C4-2B (cell line): ENCODE measurements at regions not wholly inside any gene's neighbourhood (a gene's known extent, or its start where the extent isn't known, plus 50 kb on each side); places are given as distances from the start of the nearest gene placed in this dataset.

Experiments
- H3K27ac ChIP-seq: fragments of 450-650 bp; 2 replicates; pipeline ENCODE4 v1.5.1; 2017
- CTCF ChIP-seq: fragments of 450-650 bp; conservative IDR thresholded peaks from 2 replicates; pipeline ENCODE4 v1.5.1; 2017; ENCODE audit warnings: mild to moderate bottlenecking
- ZFX ChIP-seq: fragments of 450-650 bp; IDR thresholded peaks from 2 replicates; pipeline ENCODE4 v1.6.1; 2017

GRCh38 chr7:24063721-24064120 lies 220.3 kb upstream of the NPY start:
- TF ChIP-seq ZFX, result no peak
- TF ChIP-seq CTCF, result no peak
- no peak overlapping the region for H3K27ac ChIP-seq

- H3K27ac ChIP-seq, result no peak overlapping the region
- TF ChIP-seq CTCF (no peak), ZFX (no peak)
These were observed 214.2 kb upstream of the NPY start for GRCh38 chr7:24069751-24070150.

- no peak overlapping the region for H3K27ac ChIP-seq
- no peak for TF ChIP-seq ZFX
- TF ChIP-seq CTCF, result no peak
These were observed 210.2 kb upstream of the NPY start for GRCh38 chr7:24073651-24074420.

- TF ChIP-seq ZFX (no peak), CTCF (no peak)
- no peak overlapping the region for H3K27ac ChIP-seq
These were observed 208.6 kb upstream of the NPY start for GRCh38 chr7:24075426-24075810.

- H3K27ac ChIP-seq, result no peak overlapping the region
- no peak for TF ChIP-seq CTCF
- no peak for TF ChIP-seq ZFX
These were observed 201.2 kb upstream of the NPY start for GRCh38 chr7:24082826-24083225.

GRCh38 chr7:24102988-24103387 lies 181.0 kb upstream of the NPY start:
- no peak overlapping the region for H3K27ac ChIP-seq
- TF ChIP-seq ZFX (no peak), CTCF (no peak)

GRCh38 chr7:24108906-24109376 lies 175.0 kb upstream of the NPY start:
- H3K27ac ChIP-seq, result no peak overlapping the region
- TF ChIP-seq ZFX, result no peak
- TF ChIP-seq CTCF, result no peak
